Calu3 (cell line): ENCODE measurements at regions not wholly inside any gene's neighbourhood (a gene's known extent, or its start where the extent isn't known, plus 50 kb on each side); places are given as distances from the start of the nearest gene placed in this dataset.

Experiments
- BruUV-seq: library from RNA; stranded (reverse); fragments of 400-500 nt; replicated peaks from 2 replicates; lab custom pipeline; 2021; lab: Mats Ljungman, UMichigan
- CTCF ChIA-PET: fragments of 300-600 bp; sonication (Branson Sonifier 250); formaldehyde crosslinking; loops from one replicate; lab custom pipeline; 2022; ENCODE audit warnings: antibody characterized with exemption; lab: Charles Lee
- DNase-seq: peaks from one replicate; pipeline ENCODE4 v3.0.0; 2022
- H3K27ac Mint-ChIP-seq: one replicate; pipeline ENCODE4 v1.8.0; 2022; ENCODE audit warnings: mixed read lengths; ENCODE audit not compliant: unreplicated experiment
- H3K27me3 Mint-ChIP-seq: one replicate; pipeline ENCODE4 v1.8.0; 2022; ENCODE audit warnings: mixed read lengths; ENCODE audit not compliant: unreplicated experiment
- H3K36me3 Mint-ChIP-seq: one replicate; pipeline ENCODE4 v1.8.0; 2022; ENCODE audit warnings: mild to moderate bottlenecking, moderate library complexity, mixed read lengths; ENCODE audit not compliant: insufficient read depth, unreplicated experiment
- H3K4me1 Mint-ChIP-seq: one replicate; pipeline ENCODE4 v1.8.0; 2022; ENCODE audit warnings: mild to moderate bottlenecking, low read depth, mixed read lengths; ENCODE audit not compliant: unreplicated experiment
- H3K4me3 Mint-ChIP-seq: one replicate; pipeline ENCODE4 v1.8.0; 2022; ENCODE audit warnings: mild to moderate bottlenecking, low read depth, moderate library complexity, mixed read lengths; ENCODE audit not compliant: unreplicated experiment
- H3K9me3 Mint-ChIP-seq: one replicate; pipeline ENCODE4 v1.8.0; 2022; ENCODE audit warnings: low read depth, mixed read lengths; ENCODE audit not compliant: unreplicated experiment
- intact Hi-C: fragments of 100-400 bp; cut with micrococcal nuclease; formaldehyde crosslinking; loops from one replicate; pipeline ENCODE4 v1.10.0; 2022; ENCODE audit not compliant: unreplicated experiment
- TF ChIP-seq, protein P1 (sequence below): fragments of 200-600 bp; IDR thresholded peaks from one replicate; pipeline ENCODE4 v1.8.0; 2022; ENCODE audit warnings: antibody characterized with exemption; ENCODE audit not compliant: unreplicated experiment

GRCh38 chr1:104190821-104191220 is 441.1 kb downstream of the AMY1C start:
- H3K4me1 Mint-ChIP-seq: no peaks in the 10 kb centered on the region

DNA sequence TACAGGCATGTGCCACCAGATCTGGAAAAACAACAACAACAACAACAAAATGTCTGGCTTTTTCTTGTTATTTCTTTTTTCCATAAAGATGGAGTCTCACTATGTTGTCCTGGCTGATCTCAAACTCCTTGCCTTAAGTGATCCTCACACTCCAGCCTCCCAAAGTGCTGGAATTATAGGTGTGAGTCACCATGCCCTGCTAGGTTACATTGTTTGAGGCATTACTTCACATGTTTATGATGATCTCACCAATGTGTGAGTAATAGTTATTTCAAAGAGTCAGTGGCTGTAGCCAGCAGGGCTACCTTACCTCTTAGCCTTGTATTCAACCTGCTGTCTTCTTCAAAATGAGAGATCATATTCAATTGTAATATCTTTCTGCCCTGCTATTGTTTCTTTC is 445.7 kb downstream of the AMY1C start:
- Mint-ChIP-seq H3K27me3 (no peaks in the 10 kb centered on the region), H3K4me1 (no peaks in the 10 kb centered on the region), H3K36me3 (no peaks in the 10 kb centered on the region), H3K9me3 (peaks cover 7% of the 10 kb centered on the region), H3K27ac (no peak overlapping the region), H3K4me3 (no peak overlapping the region)
- TF ChIP-seq, protein P1, sequence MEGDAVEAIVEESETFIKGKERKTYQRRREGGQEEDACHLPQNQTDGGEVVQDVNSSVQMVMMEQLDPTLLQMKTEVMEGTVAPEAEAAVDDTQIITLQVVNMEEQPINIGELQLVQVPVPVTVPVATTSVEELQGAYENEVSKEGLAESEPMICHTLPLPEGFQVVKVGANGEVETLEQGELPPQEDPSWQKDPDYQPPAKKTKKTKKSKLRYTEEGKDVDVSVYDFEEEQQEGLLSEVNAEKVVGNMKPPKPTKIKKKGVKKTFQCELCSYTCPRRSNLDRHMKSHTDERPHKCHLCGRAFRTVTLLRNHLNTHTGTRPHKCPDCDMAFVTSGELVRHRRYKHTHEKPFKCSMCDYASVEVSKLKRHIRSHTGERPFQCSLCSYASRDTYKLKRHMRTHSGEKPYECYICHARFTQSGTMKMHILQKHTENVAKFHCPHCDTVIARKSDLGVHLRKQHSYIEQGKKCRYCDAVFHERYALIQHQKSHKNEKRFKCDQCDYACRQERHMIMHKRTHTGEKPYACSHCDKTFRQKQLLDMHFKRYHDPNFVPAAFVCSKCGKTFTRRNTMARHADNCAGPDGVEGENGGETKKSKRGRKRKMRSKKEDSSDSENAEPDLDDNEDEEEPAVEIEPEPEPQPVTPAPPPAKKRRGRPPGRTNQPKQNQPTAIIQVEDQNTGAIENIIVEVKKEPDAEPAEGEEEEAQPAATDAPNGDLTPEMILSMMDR: no peak
- CTCF ChIA-PET: no interaction called here
- BruUV-seq: no TSS peak
- intact Hi-C loops: no loop called here
- peak; percentile 3 for DNase-seq

More at GRCh38 chr1:104190821-104191220, 441.1 kb downstream of the AMY1C start:
- intact Hi-C loops: no loop called here
- Mint-ChIP-seq H3K36me3 (no peaks in the 10 kb centered on the region), H3K27me3 (no peaks in the 10 kb centered on the region), H3K27ac (no peak overlapping the region), H3K4me3 (no peak overlapping the region), H3K9me3 (peaks cover 4% of the 10 kb centered on the region)
- TF ChIP-seq, protein P1: no peak
- BruUV-seq: no TSS peak
- no peak for DNase-seq
- CTCF ChIA-PET: no interaction called here

GRCh38 chr1:104196136-104196535 is 446.4 kb downstream of the AMY1C start:
- CTCF ChIA-PET: no interaction called here
- H3K9me3 Mint-ChIP-seq: peaks cover 7% of the 10 kb centered on the region
- no peak overlapping the region for H3K4me3 Mint-ChIP-seq
- intact Hi-C loops: no loop called here
- no peak for DNase-seq
- TF ChIP-seq, protein P1: no peak
- no peaks in the 10 kb centered on the region for H3K27me3 Mint-ChIP-seq
- H3K4me1 Mint-ChIP-seq: no peaks in the 10 kb centered on the region
- no TSS peak for BruUV-seq
- H3K27ac Mint-ChIP-seq: no peak overlapping the region
- no peaks in the 10 kb centered on the region for H3K36me3 Mint-ChIP-seq

DNA sequence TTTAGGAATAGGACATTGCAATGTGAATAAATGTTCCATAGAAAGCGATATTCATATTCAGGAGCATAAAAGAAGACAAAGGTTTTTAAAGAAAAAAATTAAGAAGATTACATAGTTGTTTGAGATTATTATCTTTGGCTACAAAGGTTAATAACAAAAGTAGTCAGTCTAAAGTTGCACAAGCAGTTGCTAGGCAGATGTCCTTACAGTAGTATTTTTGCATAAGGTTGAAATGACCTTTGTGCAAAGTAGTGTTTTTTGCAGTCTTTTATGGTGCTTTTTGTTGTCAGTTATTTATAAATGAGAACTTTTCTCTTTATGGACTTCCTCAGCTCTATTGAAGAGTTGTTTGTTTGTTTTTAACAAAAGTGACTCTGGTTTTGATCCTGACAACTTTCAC is 447.8 kb downstream of the AMY1C start:
- BruUV-seq: no TSS peak
- Mint-ChIP-seq H3K4me1 (no peaks in the 10 kb centered on the region), H3K36me3 (no peaks in the 10 kb centered on the region), H3K9me3 (peaks cover 7% of the 10 kb centered on the region), H3K27me3 (no peaks in the 10 kb centered on the region), H3K27ac (no peak overlapping the region), H3K4me3 (no peak overlapping the region)
- CTCF ChIA-PET: no interaction called here
- no peak for DNase-seq
- intact Hi-C loops: no loop called here
- TF ChIP-seq, protein P1: no peak
